MG63 (cell line): ENCODE measurements at regions not wholly inside any gene's neighbourhood (a gene's known extent, or its start where the extent isn't known, plus 50 kb on each side); places are given as distances from the start of the nearest gene placed in this dataset.
A peak's percentile ranks its signal among the peaks of the same experiment; 100 is the strongest.

Experiments
- DNase-seq: peaks from one replicate; pipeline ENCODE4 v3.0.0-alpha.2; 2020
- H3K27me3 ChIP-seq: fragments of 250-450 bp; sonication (Bioruptor Pico); 2 replicates; pipeline ENCODE4 v1.5.1; 2020; ENCODE audit warnings: mild to moderate bottlenecking, moderate library complexity
- H3K36me3 ChIP-seq: fragments of 250-450 bp; sonication (Bioruptor Pico); 2 replicates; pipeline ENCODE4 v1.5.1; 2020; ENCODE audit warnings: mild to moderate bottlenecking, moderate library complexity
- H3K4me3 ChIP-seq: fragments of 250-450 bp; sonication (Bioruptor Pico); 2 replicates; pipeline ENCODE4 v1.5.1; 2020; ENCODE audit warnings: mild to moderate bottlenecking, moderate library complexity
- H3K9me3 ChIP-seq: fragments of 250-450 bp; sonication (Bioruptor Pico); 2 replicates; pipeline ENCODE4 v1.5.1; 2020; ENCODE audit warnings: mild to moderate bottlenecking, moderate library complexity

- Histone ChIP-seq H3K36me3 (no peaks in the 10 kb centered on the region), H3K9me3 (no peaks in the 10 kb centered on the region)
- DNase-seq = no peak
Measured at GRCh38 chr20:7585126-7585679, 355.1 kb downstream of the HAO1 start.

GRCh38 chr20:7586481-7586880 lies 353.8 kb downstream of the HAO1 start:
- no peaks in the 10 kb centered on the region for H3K36me3 ChIP-seq
- no peak overlapping the region for H3K4me3 ChIP-seq
- H3K27me3 ChIP-seq = no peaks in the 10 kb centered on the region
- no peak for DNase-seq
- H3K9me3 ChIP-seq = no peaks in the 10 kb centered on the region

More at GRCh38 chr20:7585126-7585679, 355.1 kb downstream of the HAO1 start:
- H3K4me3 ChIP-seq = no peak overlapping the region
- H3K27me3 ChIP-seq = no peaks in the 10 kb centered on the region

GRCh38 chr20:7589164-7589563 lies 351.1 kb downstream of the HAO1 start:
- H3K36me3 ChIP-seq = no peaks in the 10 kb centered on the region
- no peak overlapping the region for H3K4me3 ChIP-seq
- no peak for DNase-seq
- H3K9me3 ChIP-seq = no peaks in the 10 kb centered on the region
- H3K27me3 ChIP-seq = no peaks in the 10 kb centered on the region

GRCh38 chr20:7596541-7596940 lies 343.7 kb downstream of the HAO1 start:
- no peak for DNase-seq
- no peaks in the 10 kb centered on the region for H3K9me3 ChIP-seq
- H3K27me3 ChIP-seq = no peaks in the 10 kb centered on the region
- H3K4me3 ChIP-seq = no peak overlapping the region
- H3K36me3 ChIP-seq = no peaks in the 10 kb centered on the region

GRCh38 chr20:7601431-7601830 lies 338.8 kb downstream of the HAO1 start:
- Histone ChIP-seq H3K27me3 (no peaks in the 10 kb centered on the region), H3K36me3 (no peaks in the 10 kb centered on the region), H3K9me3 (peaks cover 3% of the 10 kb centered on the region), H3K4me3 (no peak overlapping the region)
- DNase-seq = no peak

GRCh38 chr20:7606941-7607340 lies 333.3 kb downstream of the HAO1 start:
- H3K4me3 ChIP-seq = no peak overlapping the region
- no peaks in the 10 kb centered on the region for H3K27me3 ChIP-seq
- no peak for DNase-seq
- peaks cover 3% of the 10 kb centered on the region for H3K9me3 ChIP-seq
- H3K36me3 ChIP-seq = no peaks in the 10 kb centered on the region

GRCh38 chr20:7608250-7608649 lies 332.0 kb downstream of the HAO1 start:
- Histone ChIP-seq H3K27me3 (no peaks in the 10 kb centered on the region), H3K9me3 (peaks cover 3% of the 10 kb centered on the region; the same call in 1 of the 2 replicates), H3K4me3 (no peak overlapping the region), H3K36me3 (no peaks in the 10 kb centered on the region)
- no peak for DNase-seq

- Histone ChIP-seq H3K9me3 (no peaks in the 10 kb centered on the region; the same call in 1 of the 2 replicates), H3K27me3 (no peaks in the 10 kb centered on the region), H3K36me3 (no peaks in the 10 kb centered on the region), H3K4me3 (no peak overlapping the region)
- DNase-seq = no peak
Measured at GRCh38 chr20:7609251-7609650, 331.0 kb downstream of the HAO1 start.

GRCh38 chr20:7610681-7611080 lies 329.6 kb downstream of the HAO1 start:
- H3K4me3 ChIP-seq = no peak overlapping the region
- no peaks in the 10 kb centered on the region for H3K36me3 ChIP-seq
- no peaks in the 10 kb centered on the region for H3K9me3 ChIP-seq
- no peaks in the 10 kb centered on the region for H3K27me3 ChIP-seq
- DNase-seq = no peak

- DNase-seq = no peak
- H3K36me3 ChIP-seq = no peaks in the 10 kb centered on the region
Measured at GRCh38 chr20:7617797-7618196, 322.5 kb downstream of the HAO1 start.

GRCh38 chr20:7622399-7622961 lies 317.8 kb downstream of the HAO1 start:
- Histone ChIP-seq H3K9me3 (no peaks in the 10 kb centered on the region), H3K4me3 (no peak overlapping the region), H3K36me3 (no peaks in the 10 kb centered on the region), H3K27me3 (no peaks in the 10 kb centered on the region)
- no peak for DNase-seq

More at GRCh38 chr20:7617797-7618196, 322.5 kb downstream of the HAO1 start:
- Histone ChIP-seq H3K4me3 (no peak overlapping the region), H3K27me3 (no peaks in the 10 kb centered on the region), H3K9me3 (no peaks in the 10 kb centered on the region)

GRCh38 chr20:7624886-7625285 lies 315.4 kb downstream of the HAO1 start:
- H3K4me3 ChIP-seq = no peak overlapping the region
- no peaks in the 10 kb centered on the region for H3K36me3 ChIP-seq
- H3K9me3 ChIP-seq = no peaks in the 10 kb centered on the region
- no peak for DNase-seq
- H3K27me3 ChIP-seq = no peaks in the 10 kb centered on the region

GRCh38 chr20:7627734-7628663 lies 312.3 kb downstream of the HAO1 start:
- Histone ChIP-seq H3K9me3 (no peaks in the 10 kb centered on the region), H3K36me3 (no peaks in the 10 kb centered on the region), H3K27me3 (no peaks in the 10 kb centered on the region), H3K4me3 (no peak overlapping the region)
- DNase-seq = no peak

GRCh38 chr20:7629880-7630279 lies 310.4 kb downstream of the HAO1 start:
- no peak for DNase-seq
- Histone ChIP-seq H3K36me3 (no peaks in the 10 kb centered on the region), H3K27me3 (no peaks in the 10 kb centered on the region), H3K9me3 (no peaks in the 10 kb centered on the region), H3K4me3 (no peak overlapping the region)

GRCh38 chr20:7637184-7637583 lies 303.1 kb downstream of the HAO1 start:
- DNase-seq = no peak
- H3K4me3 ChIP-seq = no peak overlapping the region
- H3K27me3 ChIP-seq = no peaks in the 10 kb centered on the region
- no peaks in the 10 kb centered on the region for H3K9me3 ChIP-seq
- H3K36me3 ChIP-seq = no peaks in the 10 kb centered on the region

GRCh38 chr20:7650086-7650879 lies 290.0 kb downstream of the HAO1 start:
- peak; percentile 16 for DNase-seq
- Histone ChIP-seq H3K27me3 (no peaks in the 10 kb centered on the region), H3K9me3 (0 out of 2 replicates have a peak, but pooled peaks cover 2% of the 10 kb centered on the region), H3K4me3 (no peak overlapping the region), H3K36me3 (no peaks in the 10 kb centered on the region)

GRCh38 chr20:7654231-7654630 lies 286.0 kb downstream of the HAO1 start:
- no peaks in the 10 kb centered on the region for H3K27me3 ChIP-seq
- H3K9me3 ChIP-seq = no peaks in the 10 kb centered on the region
- H3K36me3 ChIP-seq = no peaks in the 10 kb centered on the region
- H3K4me3 ChIP-seq = no peak overlapping the region
- no peak for DNase-seq
